HEK293 (cell line): ENCODE measurements at regions not wholly inside any gene's neighbourhood (a gene's known extent, or its start where the extent isn't known, plus 50 kb on each side); places are given as distances from the start of the nearest gene placed in this dataset.

Experiments used
- CTCF ChIP-seq: fragments of 450-650 bp; formaldehyde crosslinking; IDR thresholded peaks from 2 replicates; pipeline ENCODE4 v1.5.1; 2016; ENCODE audit warnings: missing biosample characterization, missing genetic modification characterization
- ZNF639 ChIP-seq: fragments of 450-650 bp; formaldehyde crosslinking; IDR thresholded peaks from 2 replicates; pipeline ENCODE4 v1.5.1; 2016; ENCODE audit warnings: missing biosample characterization, missing genetic modification characterization

GRCh38 chr9:1271367-1271766, 221.2 kb downstream of the DMRT2 start:
- TF ChIP-seq CTCF (tag by site-specific recombination) = no peak
- TF ChIP-seq ZNF639 = no peak
